Peyer's patch (tissue), 4 donors: ENCODE measurements at regions not wholly inside any gene's neighbourhood (a gene's known extent, or its start where the extent isn't known, plus 50 kb on each side); places are given as distances from the start of the nearest gene placed in this dataset.

Experiments
- POLR2A ChIP-seq, 2 donors: fragments of 450-650 bp; IDR thresholded peaks; one replicate each; pipeline ENCODE4 v1.5.1; 2017; ENCODE audit warnings: antibody characterized with exemption in 2 of 2, mild to moderate bottlenecking in 2 of 2, moderate library complexity in 2 of 2
- TF ChIP-seq, protein P1 (sequence below), 6 experiments: fragments of 450-650 bp in 4 of 6; fragments of 200-600 bp in 2 of 6; sonication (generic) in 1 of 6; IDR thresholded peaks; one replicate each; pipeline ENCODE4 v1.5.1; 2017 to 2019; ENCODE audit warnings: antibody characterized with exemption in 6 of 6, mild to moderate bottlenecking in 3 of 6, moderate library complexity in 1 of 6

GRCh38 chr6:168822376-168822775 is 381.4 kb downstream of the SMOC2 start:
- TF ChIP-seq, protein P1, sequence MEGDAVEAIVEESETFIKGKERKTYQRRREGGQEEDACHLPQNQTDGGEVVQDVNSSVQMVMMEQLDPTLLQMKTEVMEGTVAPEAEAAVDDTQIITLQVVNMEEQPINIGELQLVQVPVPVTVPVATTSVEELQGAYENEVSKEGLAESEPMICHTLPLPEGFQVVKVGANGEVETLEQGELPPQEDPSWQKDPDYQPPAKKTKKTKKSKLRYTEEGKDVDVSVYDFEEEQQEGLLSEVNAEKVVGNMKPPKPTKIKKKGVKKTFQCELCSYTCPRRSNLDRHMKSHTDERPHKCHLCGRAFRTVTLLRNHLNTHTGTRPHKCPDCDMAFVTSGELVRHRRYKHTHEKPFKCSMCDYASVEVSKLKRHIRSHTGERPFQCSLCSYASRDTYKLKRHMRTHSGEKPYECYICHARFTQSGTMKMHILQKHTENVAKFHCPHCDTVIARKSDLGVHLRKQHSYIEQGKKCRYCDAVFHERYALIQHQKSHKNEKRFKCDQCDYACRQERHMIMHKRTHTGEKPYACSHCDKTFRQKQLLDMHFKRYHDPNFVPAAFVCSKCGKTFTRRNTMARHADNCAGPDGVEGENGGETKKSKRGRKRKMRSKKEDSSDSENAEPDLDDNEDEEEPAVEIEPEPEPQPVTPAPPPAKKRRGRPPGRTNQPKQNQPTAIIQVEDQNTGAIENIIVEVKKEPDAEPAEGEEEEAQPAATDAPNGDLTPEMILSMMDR (IDR thresholded peaks at IDR 0.05), result no peak
- no peak for TF ChIP-seq POLR2A (IDR thresholded peaks at IDR 0.05)
